ENCODE measurements at regions not wholly inside any gene's neighbourhood (a gene's known extent, or its start where the extent isn't known, plus 50 kb on each side); places are given as distances from the start of the nearest gene placed in this dataset.

DNA sequence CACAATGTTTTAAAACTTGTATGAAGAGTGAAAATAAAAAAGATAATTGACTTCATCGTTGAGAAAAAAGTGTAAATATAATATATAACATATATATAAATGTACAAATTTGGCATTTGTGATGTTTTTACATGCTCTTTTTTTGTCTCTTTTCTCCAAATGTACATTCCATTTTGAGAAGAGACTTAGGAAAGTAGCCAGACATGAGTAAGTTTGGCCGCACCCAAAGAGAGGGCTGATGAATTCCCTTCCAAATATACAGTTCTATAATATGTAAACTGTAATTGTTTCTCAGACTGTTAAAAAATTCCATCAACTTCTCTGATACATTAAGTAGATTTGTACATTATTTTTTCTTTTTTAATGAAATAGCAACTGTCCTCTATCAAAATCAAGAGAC is 193.2 kb upstream of the MAP3K1 start:
- no peak for TF ChIP-seq EZH2 (IDR thresholded peaks at IDR 0.05; ENCODE audit: low read depth)
- TF ChIP-seq, protein P1, sequence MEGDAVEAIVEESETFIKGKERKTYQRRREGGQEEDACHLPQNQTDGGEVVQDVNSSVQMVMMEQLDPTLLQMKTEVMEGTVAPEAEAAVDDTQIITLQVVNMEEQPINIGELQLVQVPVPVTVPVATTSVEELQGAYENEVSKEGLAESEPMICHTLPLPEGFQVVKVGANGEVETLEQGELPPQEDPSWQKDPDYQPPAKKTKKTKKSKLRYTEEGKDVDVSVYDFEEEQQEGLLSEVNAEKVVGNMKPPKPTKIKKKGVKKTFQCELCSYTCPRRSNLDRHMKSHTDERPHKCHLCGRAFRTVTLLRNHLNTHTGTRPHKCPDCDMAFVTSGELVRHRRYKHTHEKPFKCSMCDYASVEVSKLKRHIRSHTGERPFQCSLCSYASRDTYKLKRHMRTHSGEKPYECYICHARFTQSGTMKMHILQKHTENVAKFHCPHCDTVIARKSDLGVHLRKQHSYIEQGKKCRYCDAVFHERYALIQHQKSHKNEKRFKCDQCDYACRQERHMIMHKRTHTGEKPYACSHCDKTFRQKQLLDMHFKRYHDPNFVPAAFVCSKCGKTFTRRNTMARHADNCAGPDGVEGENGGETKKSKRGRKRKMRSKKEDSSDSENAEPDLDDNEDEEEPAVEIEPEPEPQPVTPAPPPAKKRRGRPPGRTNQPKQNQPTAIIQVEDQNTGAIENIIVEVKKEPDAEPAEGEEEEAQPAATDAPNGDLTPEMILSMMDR (conservative IDR thresholded peaks at IDR 0.05), result no peak
- intact Hi-C loops (cut with micrococcal nuclease; ENCODE audit: unreplicated experiment), result no loop called here
- H3K36me3 ChIP-seq (ENCODE audit: low read depth), result no peaks in the 10 kb centered on the region
- POLR2A ChIA-PET (ENCODE audit: unreplicated experiment), result no interaction called here
- no peaks in the 10 kb centered on the region for H3K9me2 ChIP-seq (ENCODE audit: insufficient read depth)
- no peak for DNase-seq
- H3F3A ChIP-seq (ENCODE audit: insufficient read depth, low read depth), result no peaks in the 10 kb centered on the region
- H3K4me3 ChIP-seq, result no peak overlapping the region
- no peaks in the 10 kb centered on the region; the same call in 1 of the 2 replicates for H3K4me1 ChIP-seq (replicated peaks; ENCODE audit: insufficient read depth)
- BruUV-seq (replicated peaks), result no TSS peak
- H4K20me1 ChIP-seq (ENCODE audit: insufficient read depth), result no peaks in the 10 kb centered on the region
- peaks cover 8% of the 10 kb centered on the region; the same call in 1 of the 2 replicates for H3K9me3 ChIP-seq (ENCODE audit: insufficient read depth, low read depth)
- no peak overlapping the region for H3K27ac ChIP-seq
- H3K4me2 ChIP-seq, result no peak overlapping the region
- no peak overlapping the region for H2AFZ ChIP-seq
- CTCF ChIA-PET, result interaction anchor here (0.6 kb wide), 1 partner anchor 199 kb away, joined by 15 read pairs; no protein-coding TSS in a partner anchor
- H3K27me3 ChIP-seq (ENCODE audit: insufficient read depth, low read depth), result no peaks in the 10 kb centered on the region
- H3K79me2 ChIP-seq (ENCODE audit: low read depth), result no peaks in the 10 kb centered on the region

GRCh38 chr5:56620903-56621677 is 194.3 kb upstream of the MAP3K1 start:
- Histone ChIP-seq H3F3A (ENCODE audit: insufficient read depth, low read depth) (no peaks in the 10 kb centered on the region), H3K9me3 (ENCODE audit: insufficient read depth, low read depth) (peaks cover 8% of the 10 kb centered on the region; the same call in 1 of the 2 replicates), H3K27ac (no peak overlapping the region), H3K36me3 (ENCODE audit: low read depth) (no peaks in the 10 kb centered on the region), H3K4me2 (no peak overlapping the region), H4K20me1 (ENCODE audit: insufficient read depth) (no peaks in the 10 kb centered on the region), H3K79me2 (ENCODE audit: low read depth) (no peaks in the 10 kb centered on the region), H3K4me3 (no peak overlapping the region), H3K27me3 (ENCODE audit: insufficient read depth, low read depth) (no peaks in the 10 kb centered on the region), H3K4me1 (replicated peaks; ENCODE audit: insufficient read depth) (no peaks in the 10 kb centered on the region; the same call in 1 of the 2 replicates), H2AFZ (no peak overlapping the region), H3K9me2 (ENCODE audit: insufficient read depth) (no peaks in the 10 kb centered on the region)
- CTCF ChIA-PET, result no interaction called here
- TF ChIP-seq EZH2 (IDR thresholded peaks at IDR 0.05; ENCODE audit: low read depth), result no peak
- TF ChIP-seq, protein P1 (conservative IDR thresholded peaks at IDR 0.05), result no peak
- no TSS peak for BruUV-seq (replicated peaks)
- POLR2A ChIA-PET (ENCODE audit: unreplicated experiment), result no interaction called here
- intact Hi-C loops (cut with micrococcal nuclease; ENCODE audit: unreplicated experiment), result no loop called here
- no peak for DNase-seq

GRCh38 chr5:56617998-56618397 is 197.4 kb upstream of the MAP3K1 start:
- H3K36me3 ChIP-seq (ENCODE audit: low read depth), result no peaks in the 10 kb centered on the region
- TF ChIP-seq, protein P1 (conservative IDR thresholded peaks at IDR 0.05), result no peak
- no peak for TF ChIP-seq EZH2 (IDR thresholded peaks at IDR 0.05; ENCODE audit: low read depth)
- no peak overlapping the region for H3K4me3 ChIP-seq
- DNase-seq, result no peak
- H3K4me1 ChIP-seq (replicated peaks; ENCODE audit: insufficient read depth), result no peaks in the 10 kb centered on the region
- H3K9me3 ChIP-seq (ENCODE audit: insufficient read depth, low read depth), result peaks cover 8% of the 10 kb centered on the region; the same call in 1 of the 2 replicates
- CTCF ChIA-PET, result no interaction called here
- no peaks in the 10 kb centered on the region for H3K79me2 ChIP-seq (ENCODE audit: low read depth)
- no peaks in the 10 kb centered on the region for H3K9me2 ChIP-seq (ENCODE audit: insufficient read depth)
- H3K4me2 ChIP-seq, result no peak overlapping the region
- no peak overlapping the region for H2AFZ ChIP-seq
- H4K20me1 ChIP-seq (ENCODE audit: insufficient read depth), result no peaks in the 10 kb centered on the region
- POLR2A ChIA-PET (ENCODE audit: unreplicated experiment), result no interaction called here
- no peak overlapping the region for H3K27ac ChIP-seq
- no peaks in the 10 kb centered on the region for H3K27me3 ChIP-seq (ENCODE audit: insufficient read depth, low read depth)
- intact Hi-C loops (cut with micrococcal nuclease; ENCODE audit: unreplicated experiment), result no loop called here
- BruUV-seq (replicated peaks), result no TSS peak
- no peaks in the 10 kb centered on the region for H3F3A ChIP-seq (ENCODE audit: insufficient read depth, low read depth)

All from PC-9 (cell line).